ENCODE measurements at regions not wholly inside any gene's neighbourhood (a gene's known extent, or its start where the extent isn't known, plus 50 kb on each side); places are given as distances from the start of the nearest gene placed in this dataset.
"Not testable (repeated sequence)": the region's sequence is repeated elsewhere in the genome, so short reads cannot be mapped to it uniquely, and the experiment has no call there.

GRCh38 chr5:124552526-124552925 lies 193.9 kb downstream of the ZNF608 start:
- no peak for DNase-seq (ENCODE audit: low read depth)

DNA sequence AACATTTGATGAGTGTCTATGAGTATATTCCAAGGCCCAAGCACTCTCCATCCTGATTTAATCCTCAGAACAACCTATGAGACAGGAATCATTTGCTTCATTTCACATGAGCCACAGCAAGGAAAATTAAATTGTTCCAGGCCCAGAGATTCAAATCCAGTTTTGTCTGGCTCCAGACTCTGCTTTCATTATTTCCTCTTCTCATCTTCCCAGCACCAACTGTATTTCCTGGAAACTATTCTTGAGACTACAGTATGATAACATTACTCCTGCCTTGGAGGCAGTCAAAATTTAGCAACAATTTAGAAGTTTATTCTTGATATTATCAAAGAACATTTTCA lies 194.5 kb downstream of the ZNF608 start:
- no peak for DNase-seq (ENCODE audit: low read depth)

- no peak for DNase-seq (ENCODE audit: low read depth)
Measured at GRCh38 chr5:124550731-124551130, 195.7 kb downstream of the ZNF608 start.

DNA sequence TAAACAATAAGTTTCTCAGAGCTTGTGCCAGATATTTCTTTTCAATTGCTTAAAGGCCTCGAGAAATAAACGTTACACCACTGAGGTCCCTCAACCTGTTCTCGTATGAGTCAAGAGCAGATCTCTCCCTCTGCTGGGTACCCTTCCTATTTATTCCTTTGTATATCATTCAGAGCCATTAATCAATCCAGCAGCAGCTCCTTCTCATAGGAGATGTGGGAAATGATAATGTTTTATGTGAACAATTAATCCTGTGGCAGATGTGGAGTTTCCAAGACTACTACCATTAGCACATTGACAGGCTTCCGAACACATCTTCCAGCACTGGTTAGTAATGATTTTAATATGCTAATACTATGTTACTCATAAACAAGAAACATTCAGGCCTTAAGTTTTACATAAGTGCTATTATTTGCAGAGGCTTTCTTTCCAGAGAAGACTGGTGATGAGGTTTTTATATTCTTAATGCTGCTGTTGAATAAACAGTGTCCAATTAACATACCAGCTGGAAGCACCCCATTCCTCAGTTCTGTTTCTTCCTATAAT lies 196.5 kb downstream of the ZNF608 start:
- no peak for DNase-seq (ENCODE audit: low read depth)

- DNase-seq (ENCODE audit: low read depth), result peak; percentile 79
Measured at GRCh38 chr5:124546643-124547042, 199.8 kb downstream of the ZNF608 start.

GRCh38 chr5:124544366-124545055 lies 201.9 kb downstream of the ZNF608 start:
- DNase-seq (ENCODE audit: low read depth), result peak; percentile 87

DNA sequence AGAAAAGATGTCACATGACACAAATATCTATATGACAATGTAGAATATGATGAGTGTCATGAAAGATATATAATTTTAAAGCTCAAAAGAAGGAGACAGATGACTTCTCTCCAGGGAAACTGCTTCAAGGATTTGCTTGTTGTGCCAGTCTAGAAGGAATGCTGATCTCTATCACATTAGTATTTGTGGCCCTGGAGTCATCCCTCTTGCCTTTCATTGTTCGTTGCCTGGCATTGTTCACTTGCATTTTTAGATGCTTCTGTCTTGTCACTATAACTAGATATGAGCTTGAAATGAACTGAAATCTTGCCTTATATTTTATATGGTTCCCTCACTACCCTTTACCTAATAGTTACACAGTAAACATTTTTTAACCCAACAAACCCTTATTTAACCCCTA lies 207.5 kb downstream of the ZNF608 start:
- DNase-seq (ENCODE audit: low read depth), result no peak

DNA sequence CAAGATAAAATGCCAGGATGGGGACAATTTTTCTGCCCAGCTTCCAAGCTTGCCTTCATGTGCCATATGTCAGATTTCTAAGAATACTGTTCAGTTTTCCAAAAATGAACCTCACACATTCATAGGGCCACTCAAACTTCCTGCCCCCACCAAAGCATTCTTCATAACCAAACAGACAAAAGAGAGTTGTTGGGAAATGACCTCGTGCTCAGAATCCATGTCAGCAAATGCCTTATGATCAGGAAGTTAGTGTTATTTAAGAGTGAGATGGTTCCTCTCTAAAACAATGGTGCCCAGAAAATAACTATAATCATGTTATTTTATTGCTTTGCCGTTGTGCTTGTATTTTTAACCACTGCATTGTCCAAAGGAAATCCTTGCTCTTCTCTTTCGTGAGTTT lies 208.2 kb downstream of the ZNF608 start:
- DNase-seq (ENCODE audit: low read depth), result no peak

- no peak for DNase-seq (ENCODE audit: low read depth)
Measured at GRCh38 chr5:124537522-124537921, 208.9 kb downstream of the ZNF608 start.

GRCh38 chr5:124537107-124537506 lies 209.3 kb downstream of the ZNF608 start:
- no peak for DNase-seq (ENCODE audit: low read depth)

GRCh38 chr5:124536333-124536732 lies 210.1 kb downstream of the ZNF608 start:
- DNase-seq (ENCODE audit: low read depth), result peak; percentile 57

DNA sequence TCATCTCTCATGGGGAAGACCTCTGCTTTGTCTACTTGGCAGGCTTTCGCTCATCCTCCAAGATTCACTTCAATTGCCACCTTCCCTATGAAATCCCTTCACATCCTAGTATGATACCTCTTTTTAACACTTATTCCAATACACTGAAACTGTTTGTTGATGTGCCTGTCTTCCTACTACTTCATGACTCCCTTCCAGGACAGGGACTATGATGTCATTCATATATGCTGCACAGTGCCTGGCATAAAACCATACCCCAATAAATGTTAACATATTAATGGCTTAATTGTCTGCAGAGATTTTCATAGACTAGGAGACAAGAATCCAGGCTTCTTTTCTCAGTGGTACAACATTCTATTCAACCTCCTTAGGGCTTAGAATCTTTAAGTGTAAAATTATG lies 215.5 kb downstream of the ZNF608 start:
- DNase-seq (ENCODE audit: low read depth), result no peak

- DNase-seq (ENCODE audit: low read depth), result no peak
Measured at GRCh38 chr5:124528838-124529237, 217.6 kb downstream of the ZNF608 start.

GRCh38 chr5:124527220-124527991 lies 219.0 kb downstream of the ZNF608 start:
- no peak for DNase-seq (ENCODE audit: low read depth)

- DNase-seq (ENCODE audit: low read depth), result not testable (repeated sequence)
Measured at GRCh38 chr5:124526079-124526478, 220.4 kb downstream of the ZNF608 start.

DNA sequence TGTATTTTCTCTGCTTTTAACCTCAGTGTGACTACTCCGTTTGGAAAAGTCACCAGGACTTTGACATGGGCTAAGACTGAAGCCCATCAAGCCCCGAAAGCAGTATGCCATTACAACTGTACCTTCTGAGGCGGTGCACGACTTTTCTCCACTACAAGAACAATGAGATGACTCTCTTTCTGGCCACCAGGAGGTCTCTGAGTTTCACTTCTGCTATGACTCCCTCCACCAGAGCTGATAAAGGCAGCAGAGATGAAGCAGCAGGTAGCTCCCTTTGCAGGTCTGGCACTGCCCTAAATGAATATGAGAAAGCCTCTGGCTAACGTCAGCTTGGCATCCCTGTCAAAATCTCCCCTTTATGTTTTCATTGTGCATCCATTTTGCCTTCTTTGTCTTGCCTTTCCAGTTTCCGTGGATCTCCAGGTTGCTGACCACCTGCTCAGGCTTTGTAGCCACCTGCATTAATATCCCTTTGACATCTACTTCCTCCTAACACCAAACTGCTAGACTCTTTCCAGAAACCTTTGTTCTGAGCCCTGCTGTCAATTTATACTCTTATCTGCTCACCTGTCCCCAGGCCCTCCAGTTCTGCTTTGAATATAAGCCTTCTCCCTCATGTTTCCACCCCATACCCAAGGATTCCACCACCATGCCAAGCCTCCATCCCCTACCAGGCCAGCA lies 221.7 kb downstream of the ZNF608 start:
- DNase-seq (ENCODE audit: low read depth), result no peak

DNA sequence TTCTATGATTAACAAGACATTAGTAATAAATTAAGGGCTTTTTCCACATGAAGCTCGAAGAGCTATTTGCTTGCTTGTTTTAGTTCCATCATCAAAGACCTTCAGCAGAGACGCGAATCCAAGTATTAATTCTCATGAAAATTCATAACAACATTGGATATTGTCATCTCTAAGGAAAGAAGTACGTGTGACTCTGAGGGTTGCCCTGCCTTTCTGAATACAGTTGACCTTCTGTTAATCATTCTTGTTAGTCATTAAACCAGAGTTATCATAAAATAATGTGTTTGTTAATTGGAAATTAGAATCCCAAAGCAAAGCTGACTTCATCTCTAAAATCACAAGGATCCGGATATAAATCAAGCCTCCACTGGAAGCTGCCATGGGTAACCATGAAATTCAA lies 222.5 kb downstream of the ZNF608 start:
- DNase-seq (ENCODE audit: low read depth), result no peak

DNA sequence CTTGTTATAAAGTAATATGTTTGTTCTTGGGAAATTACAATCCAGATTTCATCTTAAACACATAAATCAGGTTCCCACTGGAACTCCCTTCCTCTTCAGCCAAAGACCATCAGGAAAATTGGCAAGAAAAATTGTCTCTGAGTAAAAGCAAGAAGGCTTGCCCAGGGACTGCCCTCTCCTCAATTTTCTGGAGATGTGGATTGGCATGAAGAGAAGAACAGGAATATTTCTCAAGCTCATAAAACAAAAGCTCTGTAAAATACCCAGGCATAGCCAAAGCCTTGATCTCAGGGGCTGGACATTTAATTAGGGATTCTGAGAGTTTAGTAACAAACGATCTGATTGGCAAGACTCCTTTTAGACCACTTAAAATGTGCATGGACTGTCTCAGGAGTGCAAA lies 223.4 kb downstream of the ZNF608 start:
- no peak for DNase-seq (ENCODE audit: low read depth)

- DNase-seq (ENCODE audit: low read depth), result no peak
Measured at GRCh38 chr5:124521461-124522230, 224.8 kb downstream of the ZNF608 start.

- peak; percentile 80 for DNase-seq (ENCODE audit: low read depth)
Measured at GRCh38 chr5:124519396-124519795, 227.0 kb downstream of the ZNF608 start.

DNA sequence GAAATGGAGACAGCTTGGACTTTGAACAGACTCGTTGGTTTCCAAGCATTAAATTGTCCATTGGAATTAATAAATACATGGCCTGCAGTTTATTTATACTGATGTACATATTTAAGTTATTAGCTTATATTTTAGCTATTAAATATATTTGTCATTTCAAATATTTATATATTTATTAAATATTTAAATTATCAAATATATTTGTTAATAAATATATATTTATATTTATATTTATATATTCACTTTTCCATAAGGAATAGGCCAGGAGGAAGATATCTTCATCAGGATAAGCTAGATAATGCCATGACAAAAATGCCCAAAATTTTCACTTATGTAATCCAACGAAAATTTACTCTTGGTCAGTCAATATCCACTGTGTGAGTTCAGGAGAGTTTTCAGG lies 229.9 kb downstream of the ZNF608 start:
- DNase-seq (ENCODE audit: low read depth), result no peak
